SK-N-SH (cell line): ENCODE measurements at regions not wholly inside any gene's neighbourhood (a gene's known extent, or its start where the extent isn't known, plus 50 kb on each side); places are given as distances from the start of the nearest gene placed in this dataset.

Source experiments
- CTCF ChIA-PET: fragments of 300-600, 350-600 bp; formaldehyde crosslinking; extraction: SDS; loops from one replicate; lab custom pipeline; 2021; lab: Yijun Ruan, JAX
- POLR2A ChIA-PET: fragments of 350-600 bp; sonication (Branson Sonifier 250); formaldehyde crosslinking; extraction: SDS; loops from one replicate; lab custom pipeline; 2020; ENCODE audit warnings: antibody characterized with exemption, inconsistent platforms; lab: Yijun Ruan, JAX
- DNase-seq: peaks from one replicate; pipeline ENCODE4 v3.0.0; 2012
- H2AFZ ChIP-seq: fragments of 200-600 bp; sonication (generic); 2 replicates; pipeline ENCODE4 v1.8.1; 2016; ENCODE audit warnings: antibody characterized with exemption, mild to moderate bottlenecking, low read depth
- H3F3A ChIP-seq: fragments of 200-600 bp; sonication (generic); replicated peaks from 2 replicates; pipeline ENCODE3; 2016; ENCODE audit warnings: antibody characterized with exemption, mild to moderate bottlenecking; ENCODE audit not compliant: insufficient read depth
- H3K27ac ChIP-seq, 2 experiments: fragments of 200-500 bp in 1 of 2; fragments of 200-600 bp in 1 of 2; sonication (Bioruptor generic) in 1 of 2; sonication (generic), shearing (Covaris generic) in 1 of 2; 2 replicates each; pipeline versions ENCODE4 v1.5.1 to v1.6.1; 2014 to 2016; ENCODE audit warnings: low read depth in 2 of 2, inconsistent platforms in 1 of 2, low read length in 1 of 2, mild to moderate bottlenecking in 1 of 2, mixed read lengths in 1 of 2
- H3K27me3 ChIP-seq: fragments of 200-600 bp; sonication (generic), shearing (Covaris generic); 2 replicates; pipeline ENCODE4 v1.6.1; 2016; ENCODE audit warnings: mixed run types; ENCODE audit not compliant: insufficient read depth
- H3K36me3 ChIP-seq, 2 experiments: fragments of 200-500 bp in 1 of 2; fragments of 200-600 bp in 1 of 2; sonication (Bioruptor generic) in 1 of 2; sonication (generic) in 1 of 2; replicated peaks in 1 of 2; 2 replicates each; pipeline versions ENCODE3 to v1.5.1; 2014 to 2016; ENCODE audit warnings: low read length in 1 of 2, mild to moderate bottlenecking in 1 of 2; ENCODE audit not compliant: insufficient read depth in 2 of 2, control insufficient read depth in 1 of 2
- H3K4me1 ChIP-seq, 2 experiments: fragments of 200-500 bp in 1 of 2; fragments of 200-600 bp in 1 of 2; sonication (Bioruptor generic) in 1 of 2; sonication (generic), shearing (Covaris generic) in 1 of 2; 2 replicates each; pipeline versions ENCODE4 v1.5.1 to v1.6.1; 2014 to 2016; ENCODE audit warnings: low read depth in 1 of 2, low read length in 1 of 2, mixed run types in 1 of 2; ENCODE audit not compliant: insufficient read depth in 2 of 2, control insufficient read depth in 1 of 2
- H3K4me2 ChIP-seq: fragments of 200-600 bp; sonication (generic), shearing (Covaris generic); 2 replicates; pipeline ENCODE4 v1.6.1; 2017; ENCODE audit warnings: mixed run types
- H3K4me3 ChIP-seq, 2 experiments: fragments of 200-500 bp in 1 of 2; fragments of 200-600 bp in 1 of 2; sonication (Bioruptor generic) in 1 of 2; sonication (generic), shearing (Covaris generic) in 1 of 2; 2 replicates each; pipeline versions ENCODE4 v1.5.1 to v1.8.1; 2014 to 2016; ENCODE audit warnings: low read depth in 2 of 2, inconsistent platforms in 1 of 2, low read length in 1 of 2, mild to moderate bottlenecking in 1 of 2, mixed read lengths in 1 of 2, moderate library complexity in 1 of 2
- H3K79me2 ChIP-seq: fragments of 200-600 bp; sonication (generic); 2 replicates; pipeline ENCODE4 v1.8.1; 2017; ENCODE audit warnings: mild to moderate bottlenecking; ENCODE audit not compliant: insufficient read depth
- H3K9ac ChIP-seq: fragments of 200-600 bp; sonication (generic); 2 replicates; pipeline ENCODE4 v1.6.1; 2017; ENCODE audit warnings: mixed run types
- H3K9me2 ChIP-seq: fragments of 200-600 bp; sonication (generic); 2 replicates; pipeline ENCODE4 v1.6.1; 2017; ENCODE audit warnings: mixed run types
- H3K9me3 ChIP-seq: fragments of 200-600 bp; sonication (generic); 2 replicates; pipeline ENCODE4 v1.6.1; 2017; ENCODE audit warnings: mixed run types, mild to moderate bottlenecking, moderate library complexity
- H4K20me1 ChIP-seq: fragments of 200-600 bp; sonication (generic); 2 replicates; pipeline ENCODE4 v1.6.1; 2017; ENCODE audit warnings: mild to moderate bottlenecking, mixed run types; ENCODE audit not compliant: insufficient read depth
- ELF1 ChIP-seq: IDR thresholded peaks from 2 replicates; pipeline ENCODE4 v1.4.0; 2012
- EP300 ChIP-seq, 2 experiments: IDR thresholded peaks; 2 replicates each; pipeline versions ENCODE4 v1.4.0 to v1.6.1; 2012; ENCODE audit warnings: borderline replicate concordance in 1 of 2, low read depth in 1 of 2, low read length in 1 of 2
- FOXM1 ChIP-seq: IDR thresholded peaks from 2 replicates; pipeline ENCODE4 v1.4.0; 2012; ENCODE audit warnings: low read depth, mild to moderate bottlenecking
- GATA2 ChIP-seq: sonication (generic); formaldehyde crosslinking; IDR thresholded peaks from 2 replicates; pipeline ENCODE4 v1.5.0; 2020; ENCODE audit warnings: mild to moderate bottlenecking, missing genetic modification reagents
- MEF2A ChIP-seq: IDR thresholded peaks from 2 replicates; pipeline ENCODE4 v1.4.0; 2012; ENCODE audit warnings: low read depth, borderline replicate concordance
- MXI1 ChIP-seq: IDR thresholded peaks from 2 replicates; pipeline ENCODE4 v1.6.1; 2012; ENCODE audit warnings: mild to moderate bottlenecking, low read depth, low read length, improper control_type of control experiment
- NRF1 ChIP-seq: IDR thresholded peaks from 2 replicates; pipeline ENCODE4 v1.6.1; 2012; ENCODE audit warnings: low read depth, mild to moderate bottlenecking, low read length
- RAD21 ChIP-seq: IDR thresholded peaks from 2 replicates; pipeline ENCODE4 v1.6.1; 2012; ENCODE audit warnings: mild to moderate bottlenecking, low read length
- RCOR1 ChIP-seq: fragments of 150-350 bp; IDR thresholded peaks from 2 replicates; pipeline ENCODE4 v1.6.1; 2017; ENCODE audit warnings: antibody characterized with exemption, low read length
- RXRA ChIP-seq: IDR thresholded peaks from 2 replicates; pipeline ENCODE4 v1.4.0; 2012; ENCODE audit warnings: low read depth, mild to moderate bottlenecking, borderline replicate concordance
- SIN3A ChIP-seq: IDR thresholded peaks from 2 replicates; pipeline ENCODE4 v1.6.1; 2012; ENCODE audit warnings: low read depth, mild to moderate bottlenecking, low read length, moderate library complexity, borderline replicate concordance
- SMC3 ChIP-seq: IDR thresholded peaks from 2 replicates; pipeline ENCODE4 v1.6.1; 2012; ENCODE audit warnings: low read depth, low read length, improper control_type of control experiment
- TAF1 ChIP-seq: IDR thresholded peaks from 2 replicates; pipeline ENCODE4 v1.6.1; 2012; ENCODE audit warnings: low read depth, mild to moderate bottlenecking, low read length, moderate library complexity, borderline replicate concordance
- TEAD4 ChIP-seq: IDR thresholded peaks from 2 replicates; pipeline ENCODE4 v1.4.0; 2012; ENCODE audit warnings: mild to moderate bottlenecking, borderline replicate concordance; ENCODE audit not compliant: insufficient read depth
- WGBS: methylation state at CpG from one replicate; pipeline ENCODE4 v1.1.6; 2017; ENCODE audit warnings: low lambda C conversion rate; 5-methylcytosine and 5-hydroxymethylcytosine counted together
- TF ChIP-seq, protein P1 (sequence below): IDR thresholded peaks from 2 replicates; pipeline ENCODE4; 2012
- TF ChIP-seq, protein P2 (sequence below): IDR thresholded peaks from 2 replicates; pipeline ENCODE4 v1.4.0; 2012; ENCODE audit warnings: low read depth
- TF ChIP-seq, protein P3 (sequence below): IDR thresholded peaks from 2 replicates; pipeline ENCODE4 v1.4.0; 2012; ENCODE audit warnings: low read depth, borderline replicate concordance
- TF ChIP-seq, protein P4 (sequence below): fragments of 200-600 bp; sonication (generic); IDR thresholded peaks from 2 replicates; pipeline ENCODE4 v1.6.1; 2017; ENCODE audit warnings: antibody characterized with exemption, mild to moderate bottlenecking, moderate library complexity
- TF ChIP-seq, protein P5 (sequence below): fragments of 150-350 bp; IDR thresholded peaks from 2 replicates; pipeline ENCODE4 v1.6.1; 2016; ENCODE audit warnings: mild to moderate bottlenecking, low read depth, low read length

DNA sequence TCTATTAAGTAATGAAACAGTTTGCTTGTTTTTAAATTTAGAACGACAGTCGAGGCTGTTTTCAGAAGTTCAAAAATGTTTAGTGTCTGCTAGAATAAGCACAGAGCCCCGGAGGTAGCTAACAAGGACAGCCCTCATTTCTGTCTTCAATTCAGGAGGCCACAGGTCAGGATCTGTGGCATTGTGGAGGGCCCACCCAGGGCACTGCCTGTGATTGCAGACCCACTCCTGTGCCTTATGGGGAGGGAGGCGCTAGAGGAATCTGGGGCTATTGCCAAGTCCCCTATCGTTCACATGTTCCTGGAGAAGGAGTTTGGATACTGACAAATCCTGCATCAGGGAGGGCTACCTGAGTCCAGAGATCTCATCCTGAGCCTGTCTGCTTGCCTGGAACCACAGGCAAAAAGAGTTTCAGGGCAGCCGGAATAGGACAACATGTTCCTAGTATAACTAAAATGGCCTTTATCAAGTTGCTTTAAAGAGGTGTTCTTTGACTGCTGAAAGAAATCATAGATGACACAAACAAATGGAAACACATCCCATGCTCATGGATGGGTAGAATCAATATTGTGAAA, 141.5 kb upstream of the ROPN1 start:
- Histone ChIP-seq H3K4me1 (peaks cover 0 to 10% of the 10 kb centered on the region in 2 experiments; a peak in 1 of 4 replicates), H4K20me1 (no peaks in the 10 kb centered on the region), H3K79me2 (peaks cover 6% of the 10 kb centered on the region; the same call in 1 of the 2 replicates), H3K27me3 (no peaks in the 10 kb centered on the region), H3K36me3 (no peaks in the 10 kb centered on the region), H3K9me2 (no peaks in the 10 kb centered on the region), H3K27ac (no peak overlapping the region; a peak in 1 of 4 replicates), H3K9ac (no peak overlapping the region), H2AFZ (no peak overlapping the region), H3F3A (no peaks in the 10 kb centered on the region), H3K4me2 (no peak overlapping the region), H3K9me3 (no peaks in the 10 kb centered on the region), H3K4me3 (no peak overlapping the region)
- CTCF ChIA-PET, result interaction anchor here (1.3 to 1.7 kb wide), 3 partner anchors 14 to 165 kb away, joined by 3 to 4 read pairs (median 3); no protein-coding TSS in a partner anchor
- no peak for DNase-seq
- TF ChIP-seq SIN3A, result no peak
- TF ChIP-seq EP300 (IDR thresholded peaks at IDR 0.05; ENCODE audit: borderline replicate concordance in 1 of 2, low read depth in 1 of 2, low read length in 1 of 2), result no peak
- TF ChIP-seq, protein P1, sequence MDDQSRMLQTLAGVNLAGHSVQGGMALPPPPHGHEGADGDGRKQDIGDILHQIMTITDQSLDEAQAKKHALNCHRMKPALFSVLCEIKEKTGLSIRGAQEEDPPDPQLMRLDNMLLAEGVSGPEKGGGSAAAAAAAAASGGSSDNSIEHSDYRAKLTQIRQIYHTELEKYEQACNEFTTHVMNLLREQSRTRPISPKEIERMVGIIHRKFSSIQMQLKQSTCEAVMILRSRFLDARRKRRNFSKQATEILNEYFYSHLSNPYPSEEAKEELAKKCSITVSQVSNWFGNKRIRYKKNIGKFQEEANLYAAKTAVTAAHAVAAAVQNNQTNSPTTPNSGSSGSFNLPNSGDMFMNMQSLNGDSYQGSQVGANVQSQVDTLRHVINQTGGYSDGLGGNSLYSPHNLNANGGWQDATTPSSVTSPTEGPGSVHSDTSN, result no peak
- TF ChIP-seq, protein P2, sequence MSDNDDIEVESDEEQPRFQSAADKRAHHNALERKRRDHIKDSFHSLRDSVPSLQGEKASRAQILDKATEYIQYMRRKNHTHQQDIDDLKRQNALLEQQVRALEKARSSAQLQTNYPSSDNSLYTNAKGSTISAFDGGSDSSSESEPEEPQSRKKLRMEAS, result no peak
- TF ChIP-seq TAF1, result no peak
- no peak for TF ChIP-seq FOXM1
- TF ChIP-seq, protein P3, sequence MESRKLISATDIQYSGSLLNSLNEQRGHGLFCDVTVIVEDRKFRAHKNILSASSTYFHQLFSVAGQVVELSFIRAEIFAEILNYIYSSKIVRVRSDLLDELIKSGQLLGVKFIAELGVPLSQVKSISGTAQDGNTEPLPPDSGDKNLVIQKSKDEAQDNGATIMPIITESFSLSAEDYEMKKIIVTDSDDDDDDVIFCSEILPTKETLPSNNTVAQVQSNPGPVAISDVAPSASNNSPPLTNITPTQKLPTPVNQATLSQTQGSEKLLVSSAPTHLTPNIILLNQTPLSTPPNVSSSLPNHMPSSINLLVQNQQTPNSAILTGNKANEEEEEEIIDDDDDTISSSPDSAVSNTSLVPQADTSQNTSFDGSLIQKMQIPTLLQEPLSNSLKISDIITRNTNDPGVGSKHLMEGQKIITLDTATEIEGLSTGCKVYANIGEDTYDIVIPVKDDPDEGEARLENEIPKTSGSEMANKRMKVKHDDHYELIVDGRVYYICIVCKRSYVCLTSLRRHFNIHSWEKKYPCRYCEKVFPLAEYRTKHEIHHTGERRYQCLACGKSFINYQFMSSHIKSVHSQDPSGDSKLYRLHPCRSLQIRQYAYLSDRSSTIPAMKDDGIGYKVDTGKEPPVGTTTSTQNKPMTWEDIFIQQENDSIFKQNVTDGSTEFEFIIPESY, result no peak
- no peak for TF ChIP-seq RCOR1
- no peak for TF ChIP-seq MEF2A
- no peak for TF ChIP-seq NRF1
- TF ChIP-seq, protein P4, sequence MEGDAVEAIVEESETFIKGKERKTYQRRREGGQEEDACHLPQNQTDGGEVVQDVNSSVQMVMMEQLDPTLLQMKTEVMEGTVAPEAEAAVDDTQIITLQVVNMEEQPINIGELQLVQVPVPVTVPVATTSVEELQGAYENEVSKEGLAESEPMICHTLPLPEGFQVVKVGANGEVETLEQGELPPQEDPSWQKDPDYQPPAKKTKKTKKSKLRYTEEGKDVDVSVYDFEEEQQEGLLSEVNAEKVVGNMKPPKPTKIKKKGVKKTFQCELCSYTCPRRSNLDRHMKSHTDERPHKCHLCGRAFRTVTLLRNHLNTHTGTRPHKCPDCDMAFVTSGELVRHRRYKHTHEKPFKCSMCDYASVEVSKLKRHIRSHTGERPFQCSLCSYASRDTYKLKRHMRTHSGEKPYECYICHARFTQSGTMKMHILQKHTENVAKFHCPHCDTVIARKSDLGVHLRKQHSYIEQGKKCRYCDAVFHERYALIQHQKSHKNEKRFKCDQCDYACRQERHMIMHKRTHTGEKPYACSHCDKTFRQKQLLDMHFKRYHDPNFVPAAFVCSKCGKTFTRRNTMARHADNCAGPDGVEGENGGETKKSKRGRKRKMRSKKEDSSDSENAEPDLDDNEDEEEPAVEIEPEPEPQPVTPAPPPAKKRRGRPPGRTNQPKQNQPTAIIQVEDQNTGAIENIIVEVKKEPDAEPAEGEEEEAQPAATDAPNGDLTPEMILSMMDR, result no peak
- no peak for TF ChIP-seq MXI1
- no peak for TF ChIP-seq TEAD4
- no peak for TF ChIP-seq ELF1
- TF ChIP-seq SMC3, result no peak
- TF ChIP-seq, protein P5, sequence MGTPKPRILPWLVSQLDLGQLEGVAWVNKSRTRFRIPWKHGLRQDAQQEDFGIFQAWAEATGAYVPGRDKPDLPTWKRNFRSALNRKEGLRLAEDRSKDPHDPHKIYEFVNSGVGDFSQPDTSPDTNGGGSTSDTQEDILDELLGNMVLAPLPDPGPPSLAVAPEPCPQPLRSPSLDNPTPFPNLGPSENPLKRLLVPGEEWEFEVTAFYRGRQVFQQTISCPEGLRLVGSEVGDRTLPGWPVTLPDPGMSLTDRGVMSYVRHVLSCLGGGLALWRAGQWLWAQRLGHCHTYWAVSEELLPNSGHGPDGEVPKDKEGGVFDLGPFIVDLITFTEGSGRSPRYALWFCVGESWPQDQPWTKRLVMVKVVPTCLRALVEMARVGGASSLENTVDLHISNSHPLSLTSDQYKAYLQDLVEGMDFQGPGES, result no peak
- TF ChIP-seq RAD21, result no peak
- no peak for TF ChIP-seq RXRA
- no peak for TF ChIP-seq GATA2 (CRISPR knock-in tag)
- WGBS, result 90% methylated on average over 6 of the region's 6 CpGs
- POLR2A ChIA-PET, result interaction anchor here (1.4 kb wide), 1 partner anchor 100 kb away, joined by 3 read pairs; the partner anchor contains the start of gene KALRN
